HEK293 (cell line): ENCODE measurements at regions not wholly inside any gene's neighbourhood (a gene's known extent, or its start where the extent isn't known, plus 50 kb on each side); places are given as distances from the start of the nearest gene placed in this dataset.

Experiments
- CTCF ChIA-PET: fragments of 350-600 bp; formaldehyde crosslinking; extraction: SDS; loops from one replicate; lab custom pipeline; 2021; ENCODE audit warnings: antibody characterized with exemption; lab: Yijun Ruan, JAX
- POLR2A ChIA-PET: fragments of 300-600 bp; formaldehyde crosslinking; extraction: SDS; loops from one replicate; lab custom pipeline; 2020; ENCODE audit warnings: antibody characterized with exemption, inconsistent platforms; lab: Yijun Ruan, JAX
- H3K27ac ChIP-seq: fragments of 200-500 bp; sonication (Bioruptor generic); 2 replicates; pipeline ENCODE4 v1.5.1; 2014; ENCODE audit warnings: low read depth, low read length, control low read depth, inconsistent platforms; ENCODE audit errors: extremely low read depth
- H3K36me3 ChIP-seq, 2 experiments: fragments of 200-500 bp in 1 of 2; sonication (Bioruptor generic) in 1 of 2; 1 replicate in 1 of 2; 2 replicates in 1 of 2; pipeline ENCODE4 v1.5.1; 2014 to 2017; ENCODE audit warnings: inconsistent platforms in 2 of 2, low read length in 2 of 2; ENCODE audit not compliant: control insufficient read depth in 2 of 2, insufficient read depth in 1 of 2
- H3K4me1 ChIP-seq: fragments of 200-500 bp; sonication (Bioruptor generic); 2 replicates; pipeline ENCODE4 v1.5.1; 2014; ENCODE audit warnings: mild to moderate bottlenecking, low read length, inconsistent platforms; ENCODE audit not compliant: control insufficient read depth, insufficient read depth
- H3K4me3 ChIP-seq: 2 replicates; pipeline ENCODE4 v1.5.1; 2011; ENCODE audit warnings: low read depth, mild to moderate bottlenecking, control low read depth, low read length, moderate library complexity
- H3K9me3 ChIP-seq: fragments of 200-500 bp; sonication (Bioruptor generic); 2 replicates; pipeline ENCODE4 v1.5.1; 2014; ENCODE audit warnings: low read depth, low read length, inconsistent platforms; ENCODE audit not compliant: control insufficient read depth, insufficient read depth
- BCL6B ChIP-seq: fragments of 450-650 bp; formaldehyde crosslinking; IDR thresholded peaks from 2 replicates; pipeline ENCODE4 v1.5.1; 2017; ENCODE audit warnings: missing biosample characterization, missing genetic modification characterization
- FEZF1 ChIP-seq: fragments of 450-650 bp; formaldehyde crosslinking; IDR thresholded peaks from 2 replicates; pipeline ENCODE4 v1.5.1; 2016; ENCODE audit warnings: missing biosample characterization, missing genetic modification characterization
- KLF10 ChIP-seq: fragments of 450-650 bp; IDR thresholded peaks from 2 replicates; pipeline ENCODE4 v1.5.1; 2018; ENCODE audit warnings: missing biosample characterization, mild to moderate bottlenecking, missing genetic modification characterization
- SCRT2 ChIP-seq: fragments of 450-650 bp; formaldehyde crosslinking; IDR thresholded peaks from 2 replicates; pipeline ENCODE4 v1.5.1; 2016; ENCODE audit warnings: missing biosample characterization, missing genetic modification characterization
- TRIM28 ChIP-seq: IDR thresholded peaks from 2 replicates; pipeline ENCODE4 v1.6.1; 2011; ENCODE audit warnings: low read length, control low read depth, borderline replicate concordance
- ZBTB17 ChIP-seq: fragments of 450-650 bp; formaldehyde crosslinking; IDR thresholded peaks from 2 replicates; pipeline ENCODE4 v1.5.1; 2016; ENCODE audit warnings: missing biosample characterization, missing genetic modification characterization
- ZBTB44 ChIP-seq: fragments of 450-650 bp; IDR thresholded peaks from 2 replicates; pipeline ENCODE4 v1.5.1; 2018; ENCODE audit warnings: missing biosample characterization, mild to moderate bottlenecking, missing genetic modification characterization
- ZFHX2 ChIP-seq: fragments of 450-650 bp; formaldehyde crosslinking; conservative IDR thresholded peaks from 2 replicates; pipeline ENCODE4 v1.5.1; 2016; ENCODE audit warnings: missing biosample characterization, missing genetic modification characterization
- ZFP41 ChIP-seq: fragments of 450-650 bp; formaldehyde crosslinking; IDR thresholded peaks from 2 replicates; pipeline ENCODE4 v1.5.1; 2016; ENCODE audit warnings: missing biosample characterization, missing genetic modification characterization, borderline replicate concordance
- ZNF112 ChIP-seq: fragments of 450-650 bp; formaldehyde crosslinking; IDR thresholded peaks from 2 replicates; pipeline ENCODE4 v1.5.0; 2017; ENCODE audit warnings: missing biosample characterization, missing genetic modification characterization
- ZNF184 ChIP-seq: fragments of 450-650 bp; IDR thresholded peaks from 2 replicates; pipeline ENCODE4 v1.5.1; 2018; ENCODE audit warnings: missing biosample characterization, mild to moderate bottlenecking, missing genetic modification characterization
- ZNF24 ChIP-seq: fragments of 450-650 bp; formaldehyde crosslinking; IDR thresholded peaks from 2 replicates; pipeline ENCODE4 v1.5.1; 2016; ENCODE audit warnings: missing biosample characterization, missing genetic modification characterization
- ZNF335 ChIP-seq: fragments of 450-650 bp; formaldehyde crosslinking; conservative IDR thresholded peaks from 2 replicates; pipeline ENCODE4 v1.5.1; 2016; ENCODE audit warnings: missing biosample characterization, missing genetic modification characterization
- ZNF398 ChIP-seq: fragments of 450-650 bp; formaldehyde crosslinking; IDR thresholded peaks from 2 replicates; pipeline ENCODE4 v1.5.1; 2017; ENCODE audit warnings: missing biosample characterization, missing genetic modification characterization
- ZNF416 ChIP-seq: fragments of 450-650 bp; formaldehyde crosslinking; IDR thresholded peaks from 2 replicates; pipeline ENCODE4 v1.5.1; 2016; ENCODE audit warnings: missing biosample characterization, missing genetic modification characterization
- ZNF433 ChIP-seq: fragments of 450-650 bp; formaldehyde crosslinking; IDR thresholded peaks from 2 replicates; pipeline ENCODE4 v1.5.1; 2016; ENCODE audit warnings: missing biosample characterization, missing genetic modification characterization, low read depth
- ZNF449 ChIP-seq: fragments of 450-650 bp; formaldehyde crosslinking; IDR thresholded peaks from 2 replicates; pipeline ENCODE4 v1.5.1; 2017; ENCODE audit warnings: missing biosample characterization, mild to moderate bottlenecking, missing genetic modification characterization, moderate library complexity
- ZNF513 ChIP-seq: fragments of 450-650 bp; IDR thresholded peaks from 2 replicates; pipeline ENCODE4 v1.5.1; 2018; ENCODE audit warnings: missing biosample characterization, missing genetic modification characterization
- ZNF549 ChIP-seq: fragments of 450-650 bp; IDR thresholded peaks from 2 replicates; pipeline ENCODE4 v1.5.1; 2018; ENCODE audit warnings: missing biosample characterization, missing genetic modification characterization, mild to moderate bottlenecking, inconsistent platforms, moderate library complexity
- ZNF561 ChIP-seq: fragments of 450-650 bp; IDR thresholded peaks from 2 replicates; pipeline ENCODE4 v1.5.1; 2018; ENCODE audit warnings: missing biosample characterization, missing genetic modification characterization, borderline replicate concordance
- ZNF660 ChIP-seq: fragments of 450-650 bp; IDR thresholded peaks from 2 replicates; pipeline ENCODE4 v1.5.1; 2018; ENCODE audit warnings: missing biosample characterization, mild to moderate bottlenecking, missing genetic modification characterization
- ZSCAN30 ChIP-seq: fragments of 450-650 bp; IDR thresholded peaks from 2 replicates; pipeline ENCODE4 v1.5.1; 2018; ENCODE audit warnings: missing biosample characterization, mild to moderate bottlenecking, missing genetic modification characterization, moderate library complexity
- TF ChIP-seq, protein P1 (sequence below): fragments of 450-650 bp; formaldehyde crosslinking; IDR thresholded peaks from 2 replicates; pipeline ENCODE4 v1.5.1; 2017; ENCODE audit warnings: missing biosample characterization, missing genetic modification characterization
- TF ChIP-seq, protein P2 (sequence below): fragments of 450-650 bp; formaldehyde crosslinking; IDR thresholded peaks from 2 replicates; pipeline ENCODE4 v1.5.1; 2016; ENCODE audit warnings: missing biosample characterization, missing genetic modification characterization, borderline replicate concordance

DNA sequence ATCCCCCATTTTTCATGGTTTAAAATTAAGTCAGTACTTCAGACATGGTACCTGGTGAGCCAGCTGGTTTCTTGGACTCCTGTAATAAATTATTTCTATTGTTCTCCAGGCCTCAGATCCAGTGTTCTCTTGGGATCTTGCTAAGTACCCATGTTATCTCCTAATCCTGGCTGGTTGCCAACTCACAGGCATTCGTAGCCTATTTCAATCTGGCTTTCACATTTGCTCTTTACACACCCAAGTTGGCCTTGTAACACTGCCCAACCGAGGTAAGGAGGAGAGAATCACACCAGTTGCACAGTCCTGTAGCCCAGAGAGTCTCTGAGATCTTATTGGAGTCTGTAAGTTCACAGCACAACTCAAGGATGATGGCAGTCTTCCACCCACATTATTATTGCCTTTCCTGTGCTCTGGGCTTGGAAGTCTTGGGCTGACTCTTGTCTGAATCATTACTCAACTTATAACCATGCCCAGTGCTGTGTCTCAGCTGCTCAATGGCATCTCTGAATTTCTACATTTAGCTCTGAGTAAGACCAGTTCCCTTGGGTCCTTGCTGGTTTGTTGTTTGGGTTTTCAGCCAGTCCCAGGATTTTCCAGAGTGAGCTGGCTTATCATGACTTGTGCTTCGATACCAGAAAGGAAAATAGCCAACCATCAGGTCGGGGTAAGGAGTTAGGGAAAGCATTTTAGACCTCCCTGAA is 76.6 kb upstream of the KLF12 start:
- no peaks in the 10 kb centered on the region for H3K4me1 ChIP-seq
- no peaks in the 10 kb centered on the region for H3K9me3 ChIP-seq
- no peaks in the 10 kb centered on the region for H3K36me3 ChIP-seq
- ChIA-PET POLR2A (no interaction called here), CTCF (interaction anchor here (0.6 kb wide), 1 partner anchor 1155 kb away, joined by 3 read pairs; no protein-coding TSS in a partner anchor)
- no peak overlapping the region for H3K4me3 ChIP-seq
- no peak overlapping the region for H3K27ac ChIP-seq
- TF ChIP-seq KLF10 (tag by site-specific recombination) (peak; percentile 69), ZNF184 (tag by site-specific recombination) (peak; percentile 57; the same call in 1 of the 2 replicates), SCRT2 (tag by site-specific recombination) (peak; percentile 71), ZNF112 (tag by site-specific recombination) (no peak), ZNF561 (tag by site-specific recombination) (peak; percentile 79; the same call in 1 of the 2 replicates), ZSCAN30 (0 out of 2 replicates have a peak, but pooled peaks have one; percentile 49), ZNF660 (tag by site-specific recombination) (peak; percentile 88), ZNF549 (tag by site-specific recombination) (0 out of 2 replicates have a peak, but pooled peaks have one; percentile 8), FEZF1 (tag by site-specific recombination) (0 out of 2 replicates have a peak, but pooled peaks have one; percentile 14), BCL6B (peak; percentile 58; the same call in 1 of the 2 replicates), ZNF513 (tag by site-specific recombination) (peak; percentile 11; the same call in 1 of the 2 replicates), TRIM28 (peak; percentile 91), ZNF416 (tag by site-specific recombination) (no peak), ZNF24 (tag by site-specific recombination) (0 out of 2 replicates have a peak, but pooled peaks have one; percentile 19), ZNF335 (0 out of 2 replicates have a peak, but pooled peaks have one; percentile 24), ZNF398 (tag by site-specific recombination) (peak; percentile 17; the same call in 1 of the 2 replicates), ZFP41 (tag by site-specific recombination) (no peak), ZBTB44 (peak; percentile 58), ZFHX2 (peak; percentile 49; the same call in 1 of the 2 replicates), ZNF449 (tag by site-specific recombination) (peak; percentile 93), ZBTB17 (tag by site-specific recombination) (peak; percentile 69), ZNF433 (tag by site-specific recombination) (no peak)
- TF ChIP-seq, protein P1, sequence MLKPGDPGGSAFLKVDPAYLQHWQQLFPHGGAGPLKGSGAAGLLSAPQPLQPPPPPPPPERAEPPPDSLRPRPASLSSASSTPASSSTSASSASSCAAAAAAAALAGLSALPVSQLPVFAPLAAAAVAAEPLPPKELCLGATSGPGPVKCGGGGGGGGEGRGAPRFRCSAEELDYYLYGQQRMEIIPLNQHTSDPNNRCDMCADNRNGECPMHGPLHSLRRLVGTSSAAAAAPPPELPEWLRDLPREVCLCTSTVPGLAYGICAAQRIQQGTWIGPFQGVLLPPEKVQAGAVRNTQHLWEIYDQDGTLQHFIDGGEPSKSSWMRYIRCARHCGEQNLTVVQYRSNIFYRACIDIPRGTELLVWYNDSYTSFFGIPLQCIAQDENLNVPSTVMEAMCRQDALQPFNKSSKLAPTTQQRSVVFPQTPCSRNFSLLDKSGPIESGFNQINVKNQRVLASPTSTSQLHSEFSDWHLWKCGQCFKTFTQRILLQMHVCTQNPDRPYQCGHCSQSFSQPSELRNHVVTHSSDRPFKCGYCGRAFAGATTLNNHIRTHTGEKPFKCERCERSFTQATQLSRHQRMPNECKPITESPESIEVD (tag by site-specific recombination): peak; percentile 26; the same call in 1 of the 2 replicates
- TF ChIP-seq, protein P2, sequence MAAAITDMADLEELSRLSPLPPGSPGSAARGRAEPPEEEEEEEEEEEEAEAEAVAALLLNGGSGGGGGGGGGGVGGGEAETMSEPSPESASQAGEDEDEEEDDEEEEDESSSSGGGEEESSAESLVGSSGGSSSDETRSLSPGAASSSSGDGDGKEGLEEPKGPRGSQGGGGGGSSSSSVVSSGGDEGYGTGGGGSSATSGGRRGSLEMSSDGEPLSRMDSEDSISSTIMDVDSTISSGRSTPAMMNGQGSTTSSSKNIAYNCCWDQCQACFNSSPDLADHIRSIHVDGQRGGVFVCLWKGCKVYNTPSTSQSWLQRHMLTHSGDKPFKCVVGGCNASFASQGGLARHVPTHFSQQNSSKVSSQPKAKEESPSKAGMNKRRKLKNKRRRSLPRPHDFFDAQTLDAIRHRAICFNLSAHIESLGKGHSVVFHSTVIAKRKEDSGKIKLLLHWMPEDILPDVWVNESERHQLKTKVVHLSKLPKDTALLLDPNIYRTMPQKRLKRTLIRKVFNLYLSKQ (tag by site-specific recombination): no peak
